A673 (cell line): ENCODE measurements at regions not wholly inside any gene's neighbourhood (a gene's known extent, or its start where the extent isn't known, plus 50 kb on each side); places are given as distances from the start of the nearest gene placed in this dataset.

Experiments
- BruUV-seq: library from RNA; stranded (reverse); fragments of 400-500 nt; replicated peaks from 2 replicates; lab custom pipeline; 2021; lab: Mats Ljungman, UMichigan
- CTCF ChIA-PET: fragments of 300-600 bp; sonication (Branson Sonifier 250); formaldehyde crosslinking; loops from one replicate; lab custom pipeline; 2022; ENCODE audit warnings: antibody characterized with exemption; lab: Charles Lee
- POLR2A ChIA-PET: fragments of 300-600 bp; sonication (Branson Sonifier 250); formaldehyde crosslinking; loops from one replicate; lab custom pipeline; 2022; ENCODE audit warnings: antibody characterized with exemption; ENCODE audit not compliant: low non-redundant PET; lab: Charles Lee
- DNase-seq: peaks from one replicate; pipeline ENCODE4 v3.0.0-alpha.2; 2015; ENCODE audit warnings: low spot score
- H3K27ac ChIP-seq: fragments of 200-600 bp; sonication (generic); 2 replicates; pipeline ENCODE4 v1.5.1; 2016; ENCODE audit warnings: mixed run types, low read depth, mild to moderate bottlenecking, mixed read lengths, antibody characterized with exemption, low read length; ENCODE audit not compliant: poor library complexity, severe bottlenecking
- H3K27me3 ChIP-seq: fragments of 200-600 bp; sonication (generic); replicated peaks from 2 replicates; pipeline ENCODE4 v1.6.1; 2017; ENCODE audit warnings: mixed run types, low read depth, mild to moderate bottlenecking, mixed read lengths, antibody characterized with exemption, low read length; ENCODE audit not compliant: insufficient read depth, poor library complexity
- H3K36me3 ChIP-seq: fragments of 200-600 bp; sonication (generic); 2 replicates; pipeline ENCODE4 v1.6.1; 2016; ENCODE audit warnings: mixed run types, mild to moderate bottlenecking, mixed read lengths, antibody characterized with exemption, low read length; ENCODE audit not compliant: insufficient read depth, poor library complexity, severe bottlenecking
- H3K4me1 ChIP-seq: fragments of 200-600 bp; sonication (generic); 2 replicates; pipeline ENCODE4 v1.6.1; 2017; ENCODE audit warnings: mixed run types, mild to moderate bottlenecking, mixed read lengths, antibody characterized with exemption, low read length; ENCODE audit not compliant: insufficient read depth, poor library complexity, severe bottlenecking
- H3K4me3 ChIP-seq: fragments of 200-600 bp; sonication (generic); 2 replicates; pipeline ENCODE4 v1.5.1; 2016; ENCODE audit warnings: low read depth, mixed run types, mild to moderate bottlenecking, mixed read lengths, low read length; ENCODE audit not compliant: poor library complexity, severe bottlenecking
- H3K9me3 ChIP-seq: fragments of 200-600 bp; sonication (generic); 2 replicates; pipeline ENCODE4 v1.6.1; 2016; ENCODE audit warnings: mixed run types, low read depth, mild to moderate bottlenecking, mixed read lengths, antibody characterized with exemption, low read length; ENCODE audit not compliant: poor library complexity, severe bottlenecking
- EZH2 ChIP-seq: fragments of 200-600 bp; sonication (generic); IDR thresholded peaks from 2 replicates; pipeline ENCODE4 v1.6.1; 2017; ENCODE audit warnings: borderline replicate concordance, low read depth, mild to moderate bottlenecking, mixed read lengths, antibody characterized with exemption, low read length; ENCODE audit not compliant: poor library complexity, severe bottlenecking
- intact Hi-C: fragments of 100-400 bp; cut with micrococcal nuclease; formaldehyde crosslinking; loops from one replicate; pipeline ENCODE4 v1.10.0; 2022; ENCODE audit not compliant: unreplicated experiment
- TF ChIP-seq, protein P1 (sequence below): fragments of 300-800, 200-600 bp; sonication (generic); conservative IDR thresholded peaks from 2 replicates; pipeline ENCODE4 v1.5.1; 2017; ENCODE audit warnings: low read depth, mild to moderate bottlenecking, antibody characterized with exemption, low read length, moderate library complexity, mixed read lengths

GRCh38 chr20:60800185-60800584 lies 451.9 kb upstream of the CDH4 start:
- Histone ChIP-seq H3K4me1 (no peaks in the 10 kb centered on the region), H3K27me3 (peaks cover 2% of the 10 kb centered on the region), H3K4me3 (no peak overlapping the region), H3K9me3 (no peaks in the 10 kb centered on the region), H3K36me3 (no peaks in the 10 kb centered on the region), H3K27ac (no peak overlapping the region)
- CTCF ChIA-PET: no interaction called here
- BruUV-seq: no TSS peak
- POLR2A ChIA-PET: no interaction called here
- TF ChIP-seq EZH2: no peak
- TF ChIP-seq, protein P1, sequence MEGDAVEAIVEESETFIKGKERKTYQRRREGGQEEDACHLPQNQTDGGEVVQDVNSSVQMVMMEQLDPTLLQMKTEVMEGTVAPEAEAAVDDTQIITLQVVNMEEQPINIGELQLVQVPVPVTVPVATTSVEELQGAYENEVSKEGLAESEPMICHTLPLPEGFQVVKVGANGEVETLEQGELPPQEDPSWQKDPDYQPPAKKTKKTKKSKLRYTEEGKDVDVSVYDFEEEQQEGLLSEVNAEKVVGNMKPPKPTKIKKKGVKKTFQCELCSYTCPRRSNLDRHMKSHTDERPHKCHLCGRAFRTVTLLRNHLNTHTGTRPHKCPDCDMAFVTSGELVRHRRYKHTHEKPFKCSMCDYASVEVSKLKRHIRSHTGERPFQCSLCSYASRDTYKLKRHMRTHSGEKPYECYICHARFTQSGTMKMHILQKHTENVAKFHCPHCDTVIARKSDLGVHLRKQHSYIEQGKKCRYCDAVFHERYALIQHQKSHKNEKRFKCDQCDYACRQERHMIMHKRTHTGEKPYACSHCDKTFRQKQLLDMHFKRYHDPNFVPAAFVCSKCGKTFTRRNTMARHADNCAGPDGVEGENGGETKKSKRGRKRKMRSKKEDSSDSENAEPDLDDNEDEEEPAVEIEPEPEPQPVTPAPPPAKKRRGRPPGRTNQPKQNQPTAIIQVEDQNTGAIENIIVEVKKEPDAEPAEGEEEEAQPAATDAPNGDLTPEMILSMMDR: no peak
- intact Hi-C loops: no loop called here
- DNase-seq: no peak

DNA sequence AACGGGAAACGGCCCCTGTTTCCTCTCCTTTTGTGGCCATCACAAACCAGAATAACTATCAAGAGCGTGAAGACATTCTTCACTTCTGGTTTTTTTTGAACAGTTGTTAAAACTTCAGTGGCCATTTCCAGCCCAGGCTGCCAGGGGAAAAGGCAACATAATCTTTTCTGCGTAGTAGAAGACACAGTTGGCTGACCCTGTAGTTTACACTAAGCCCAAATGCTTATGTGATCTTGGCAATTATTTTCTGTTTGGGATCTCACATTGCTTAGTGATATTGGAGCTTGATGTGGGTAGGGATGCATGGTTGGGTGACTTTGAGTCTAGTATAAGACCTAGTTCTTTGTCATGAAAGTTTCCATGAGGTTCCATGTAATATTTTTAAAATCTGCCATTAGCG lies 449.4 kb upstream of the CDH4 start:
- TF ChIP-seq, protein P1: no peak
- no peak for TF ChIP-seq EZH2
- Histone ChIP-seq H3K9me3 (no peaks in the 10 kb centered on the region), H3K36me3 (no peaks in the 10 kb centered on the region), H3K27me3 (no peaks in the 10 kb centered on the region), H3K4me3 (no peak overlapping the region), H3K4me1 (no peaks in the 10 kb centered on the region), H3K27ac (no peak overlapping the region)
- intact Hi-C loops: no loop called here
- ChIA-PET POLR2A (no interaction called here), CTCF (no interaction called here)
- no peak for DNase-seq
- no TSS peak for BruUV-seq

- no peaks in the 10 kb centered on the region for H3K27me3 ChIP-seq
- H3K36me3 ChIP-seq: no peaks in the 10 kb centered on the region
- no peak for DNase-seq
- POLR2A ChIA-PET: no interaction called here
- no peaks in the 10 kb centered on the region for H3K4me1 ChIP-seq
- BruUV-seq: no TSS peak
- no peaks in the 10 kb centered on the region for H3K9me3 ChIP-seq
- TF ChIP-seq, protein P1: no peak
- TF ChIP-seq EZH2: no peak
- CTCF ChIA-PET: no interaction called here
- intact Hi-C loops: no loop called here
- H3K4me3 ChIP-seq: no peak overlapping the region
- H3K27ac ChIP-seq: no peak overlapping the region
Observed at GRCh38 chr20:60803335-60804055, 448.6 kb upstream of the CDH4 start.
